ENCODE measurements at regions not wholly inside any gene's neighbourhood (a gene's known extent, or its start where the extent isn't known, plus 50 kb on each side); places are given as distances from the start of the nearest gene placed in this dataset.

DNA sequence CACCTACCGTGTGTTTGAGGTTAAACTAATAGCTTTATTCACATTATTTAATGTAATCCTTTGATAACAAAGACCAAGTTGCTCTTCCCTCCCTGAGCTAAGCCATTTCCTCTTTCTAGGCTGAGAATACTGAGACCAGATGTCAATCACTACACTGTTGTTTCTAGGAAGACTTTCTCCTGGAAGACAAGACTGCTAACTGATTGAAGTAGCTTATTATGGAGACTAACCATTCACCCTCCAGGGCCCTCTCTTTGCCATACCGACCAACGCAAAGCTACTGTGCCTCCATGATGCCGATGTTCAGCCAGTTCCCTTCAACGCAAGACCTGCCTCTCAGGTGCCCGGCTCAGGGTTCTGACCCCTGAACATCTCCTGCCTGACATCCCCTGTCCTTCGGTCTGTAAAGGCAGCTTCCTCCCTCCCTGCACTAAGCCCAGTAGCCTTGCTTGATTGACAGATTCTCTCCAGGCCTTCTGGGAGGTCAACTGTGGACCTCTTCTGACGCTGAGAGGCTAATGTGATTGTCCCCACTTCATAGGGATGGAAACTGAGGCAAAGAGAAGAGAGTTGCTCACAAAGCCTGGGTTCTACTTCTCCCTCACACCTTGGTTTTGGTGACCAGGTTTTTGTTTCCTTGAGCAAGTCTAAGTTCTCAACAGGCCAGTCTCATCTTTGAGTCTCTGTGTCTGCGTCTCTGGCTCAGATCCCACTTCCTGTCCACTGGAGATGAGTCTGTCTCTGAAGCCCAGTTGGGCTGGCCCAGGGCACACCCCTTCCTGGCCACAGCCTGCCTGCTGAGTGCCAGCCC is 259.7 kb upstream of the IRX2 start:
- Histone ChIP-seq H3K4me3 (no peak overlapping the region), H3K79me2 (ENCODE audit: low read depth) (no peaks in the 10 kb centered on the region), H3K4me2 (no peak overlapping the region), H3K27ac (no peak overlapping the region), H3F3A (ENCODE audit: insufficient read depth, low read depth) (no peaks in the 10 kb centered on the region), H3K36me3 (ENCODE audit: low read depth) (no peaks in the 10 kb centered on the region), H3K9me3 (ENCODE audit: insufficient read depth, low read depth) (no peaks in the 10 kb centered on the region), H3K4me1 (replicated peaks; ENCODE audit: insufficient read depth) (no peaks in the 10 kb centered on the region), H4K20me1 (ENCODE audit: insufficient read depth) (no peaks in the 10 kb centered on the region), H3K27me3 (ENCODE audit: insufficient read depth, low read depth) (peaks cover 58% of the 10 kb centered on the region), H3K9me2 (ENCODE audit: insufficient read depth) (no peaks in the 10 kb centered on the region), H2AFZ (no peak overlapping the region)
- CTCF ChIA-PET = no interaction called here
- no TSS peak for BruUV-seq (replicated peaks)
- TF ChIP-seq, protein P1, sequence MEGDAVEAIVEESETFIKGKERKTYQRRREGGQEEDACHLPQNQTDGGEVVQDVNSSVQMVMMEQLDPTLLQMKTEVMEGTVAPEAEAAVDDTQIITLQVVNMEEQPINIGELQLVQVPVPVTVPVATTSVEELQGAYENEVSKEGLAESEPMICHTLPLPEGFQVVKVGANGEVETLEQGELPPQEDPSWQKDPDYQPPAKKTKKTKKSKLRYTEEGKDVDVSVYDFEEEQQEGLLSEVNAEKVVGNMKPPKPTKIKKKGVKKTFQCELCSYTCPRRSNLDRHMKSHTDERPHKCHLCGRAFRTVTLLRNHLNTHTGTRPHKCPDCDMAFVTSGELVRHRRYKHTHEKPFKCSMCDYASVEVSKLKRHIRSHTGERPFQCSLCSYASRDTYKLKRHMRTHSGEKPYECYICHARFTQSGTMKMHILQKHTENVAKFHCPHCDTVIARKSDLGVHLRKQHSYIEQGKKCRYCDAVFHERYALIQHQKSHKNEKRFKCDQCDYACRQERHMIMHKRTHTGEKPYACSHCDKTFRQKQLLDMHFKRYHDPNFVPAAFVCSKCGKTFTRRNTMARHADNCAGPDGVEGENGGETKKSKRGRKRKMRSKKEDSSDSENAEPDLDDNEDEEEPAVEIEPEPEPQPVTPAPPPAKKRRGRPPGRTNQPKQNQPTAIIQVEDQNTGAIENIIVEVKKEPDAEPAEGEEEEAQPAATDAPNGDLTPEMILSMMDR (conservative IDR thresholded peaks at IDR 0.05) = no peak
- no peak for TF ChIP-seq EZH2 (IDR thresholded peaks at IDR 0.05; ENCODE audit: low read depth)
- DNase-seq = no peak
- POLR2A ChIA-PET (ENCODE audit: unreplicated experiment) = no interaction called here
- intact Hi-C loops (cut with micrococcal nuclease; ENCODE audit: unreplicated experiment) = no loop called here

DNA sequence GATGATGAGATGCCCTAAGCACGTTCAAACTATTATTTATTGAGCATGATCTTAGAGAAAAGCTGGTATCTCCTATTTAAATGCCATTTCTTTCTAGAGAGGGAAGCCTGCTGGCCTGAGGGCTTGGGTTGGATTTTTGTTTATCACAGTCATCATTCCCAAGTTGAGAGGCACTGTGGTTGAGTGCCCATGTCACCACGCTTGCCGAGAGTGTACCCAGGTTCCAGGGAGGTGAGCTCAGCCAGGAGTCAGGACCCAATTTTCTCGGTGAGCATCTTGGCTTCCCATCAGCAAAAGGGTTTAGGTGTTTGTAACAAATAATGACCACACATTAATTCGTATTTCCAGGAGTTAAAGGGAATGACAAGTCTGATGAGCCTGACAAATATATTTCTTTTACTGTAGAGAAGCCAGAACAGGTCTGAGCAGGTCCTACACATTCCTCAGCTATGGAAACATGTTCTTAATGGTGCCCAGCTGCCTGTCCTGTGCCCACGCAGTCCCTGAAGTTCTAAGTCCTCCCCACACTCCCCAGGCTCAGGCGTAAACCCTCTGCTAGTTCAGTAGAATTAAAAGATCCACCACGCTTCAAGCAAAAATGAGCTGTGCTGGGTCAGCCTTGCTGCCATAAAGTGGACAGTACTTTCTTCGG is 258.9 kb upstream of the IRX2 start:
- intact Hi-C loops (cut with micrococcal nuclease; ENCODE audit: unreplicated experiment) = no loop called here
- Histone ChIP-seq H3K9me3 (ENCODE audit: insufficient read depth, low read depth) (no peaks in the 10 kb centered on the region), H4K20me1 (ENCODE audit: insufficient read depth) (no peaks in the 10 kb centered on the region), H3K9me2 (ENCODE audit: insufficient read depth) (no peaks in the 10 kb centered on the region), H3K4me1 (replicated peaks; ENCODE audit: insufficient read depth) (no peaks in the 10 kb centered on the region), H3K27ac (no peak overlapping the region), H3K79me2 (ENCODE audit: low read depth) (no peaks in the 10 kb centered on the region), H3K27me3 (ENCODE audit: insufficient read depth, low read depth) (peaks cover 66% of the 10 kb centered on the region), H3F3A (ENCODE audit: insufficient read depth, low read depth) (no peaks in the 10 kb centered on the region), H2AFZ (no peak overlapping the region), H3K4me2 (no peak overlapping the region), H3K36me3 (ENCODE audit: low read depth) (no peaks in the 10 kb centered on the region), H3K4me3 (no peak overlapping the region)
- DNase-seq = no peak
- ChIA-PET POLR2A (ENCODE audit: unreplicated experiment) (no interaction called here), CTCF (no interaction called here)
- no TSS peak for BruUV-seq (replicated peaks)
- TF ChIP-seq, protein P1 (conservative IDR thresholded peaks at IDR 0.05) = no peak
- TF ChIP-seq EZH2 (IDR thresholded peaks at IDR 0.05; ENCODE audit: low read depth) = no peak

DNA sequence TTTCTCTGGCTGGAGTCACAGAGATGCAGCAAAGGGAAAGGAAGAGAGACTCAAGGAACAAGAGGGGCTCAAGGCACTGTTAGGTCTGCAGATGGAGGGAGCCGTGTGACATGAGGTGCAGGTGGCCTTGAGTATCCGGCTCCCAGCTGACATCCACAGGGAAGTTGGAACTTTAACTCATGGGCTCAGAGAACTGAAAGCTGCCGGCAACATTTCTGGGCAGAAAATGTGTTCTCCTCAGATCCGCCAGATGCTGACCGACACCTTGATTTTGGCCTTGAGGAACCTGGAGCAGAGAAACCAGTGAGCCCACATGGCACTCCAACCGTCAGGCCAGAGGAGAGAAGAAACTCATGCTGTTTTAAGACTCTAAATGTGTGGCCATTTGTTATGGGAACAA is 258.1 kb upstream of the IRX2 start:
- Histone ChIP-seq H3K4me3 (no peak overlapping the region), H3K4me1 (replicated peaks; ENCODE audit: insufficient read depth) (no peaks in the 10 kb centered on the region), H4K20me1 (ENCODE audit: insufficient read depth) (no peaks in the 10 kb centered on the region), H3K9me3 (ENCODE audit: insufficient read depth, low read depth) (no peaks in the 10 kb centered on the region), H3F3A (ENCODE audit: insufficient read depth, low read depth) (no peaks in the 10 kb centered on the region), H3K4me2 (no peak overlapping the region), H3K27ac (no peak overlapping the region), H2AFZ (no peak overlapping the region), H3K9me2 (ENCODE audit: insufficient read depth) (no peaks in the 10 kb centered on the region), H3K79me2 (ENCODE audit: low read depth) (no peaks in the 10 kb centered on the region), H3K36me3 (ENCODE audit: low read depth) (no peaks in the 10 kb centered on the region), H3K27me3 (ENCODE audit: insufficient read depth, low read depth) (peaks cover 74% of the 10 kb centered on the region)
- CTCF ChIA-PET = no interaction called here
- DNase-seq = no peak
- no TSS peak for BruUV-seq (replicated peaks)
- TF ChIP-seq EZH2 (IDR thresholded peaks at IDR 0.05; ENCODE audit: low read depth) = no peak
- TF ChIP-seq, protein P1 (conservative IDR thresholded peaks at IDR 0.05) = no peak
- intact Hi-C loops (cut with micrococcal nuclease; ENCODE audit: unreplicated experiment) = no loop called here
- POLR2A ChIA-PET (ENCODE audit: unreplicated experiment) = no interaction called here
